ENCODE measurements at regions not wholly inside any gene's neighbourhood (a gene's known extent, or its start where the extent isn't known, plus 50 kb on each side); places are given as distances from the start of the nearest gene placed in this dataset.

DNA sequence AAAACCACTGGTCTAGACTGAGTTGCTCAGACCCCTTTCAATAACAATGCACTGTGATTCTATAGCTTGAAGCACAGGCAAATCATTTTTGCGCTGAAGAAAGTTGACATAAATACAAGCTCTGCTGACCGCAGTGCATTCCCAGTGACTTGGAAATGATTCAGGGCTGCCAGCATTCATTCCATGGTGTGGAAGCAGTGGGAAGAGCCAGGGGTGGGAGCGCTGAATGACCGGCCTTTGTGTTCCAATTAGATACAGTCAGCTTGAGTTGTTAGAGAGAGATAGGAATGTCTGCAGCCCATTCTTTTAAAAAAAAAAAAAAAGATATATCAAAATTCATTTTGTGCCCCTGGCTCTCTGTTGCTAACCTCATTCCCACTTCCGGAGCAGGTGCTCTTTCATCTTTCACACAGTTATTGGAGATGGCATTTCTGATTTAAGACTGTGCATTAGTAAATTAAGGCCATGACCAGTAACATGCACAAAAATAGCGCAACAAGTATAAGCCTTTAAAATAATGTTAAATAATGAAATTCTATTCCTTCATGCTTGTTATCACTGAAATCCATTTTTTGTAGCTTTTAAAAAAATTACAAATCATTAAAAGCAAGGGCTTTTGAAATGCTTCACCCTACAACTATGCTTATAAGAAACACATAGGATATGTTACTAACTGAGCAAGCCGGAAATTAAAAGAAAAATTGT, 59.4 kb upstream of the CTLA4 start:
- Histone ChIP-seq H3K4me1 (ENCODE audit: control insufficient read depth, insufficient read depth, low read length) (peaks cover 6% of the 10 kb centered on the region), H3K9ac (ENCODE audit: control insufficient read depth, insufficient read depth, low read length) (no peak overlapping the region), H3K27me3 (replicated peaks in 1 of 2; ENCODE audit: control insufficient read depth in 2 of 2, insufficient read depth in 2 of 2, low read length in 1 of 2) (peaks cover 0 to 2% of the 10 kb centered on the region in 2 experiments; a peak in 2 of 4 replicates), H3K9me3 (replicated peaks; ENCODE audit: control insufficient read depth, insufficient read depth, low read length) (peaks cover 6% of the 10 kb centered on the region), H3K4me2 (ENCODE audit: control insufficient read depth, insufficient read depth) (no peak overlapping the region), H3K79me2 (ENCODE audit: control insufficient read depth, insufficient read depth, low read length) (no peaks in the 10 kb centered on the region), H3K27ac (ENCODE audit: control insufficient read depth, insufficient read depth) (no peak overlapping the region), H3K36me3 (ENCODE audit: control insufficient read depth in 2 of 2, insufficient read depth in 2 of 2, low read length in 1 of 2) (no peaks in the 10 kb centered on the region), H3K4me3 (no peak overlapping the region), H4K20me1 (ENCODE audit: control insufficient read depth, insufficient read depth) (no peaks in the 10 kb centered on the region), H2AFZ (ENCODE audit: control insufficient read depth, low read depth, low read length) (no peak overlapping the region)
- ChIA-PET POLR2A (no interaction called here), SMC1A (ENCODE audit: uncharacterized antibody, unreplicated experiment) (interaction anchor here (1.0 to 1.1 kb wide), 3 partner anchors 9 to 534 kb away, joined by 3 to 4 read pairs (median 3); no protein-coding TSS in a partner anchor), RAD21 (ENCODE audit: unreplicated experiment) (no interaction called here), CTCF (interaction anchor here (0.9 to 2.0 kb wide), 2 partner anchors 8 to 9 kb away, joined by 3 to 5 read pairs; no protein-coding TSS in a partner anchor)
- ATAC-seq (no peak), DNase-seq (ENCODE audit: low read depth, low spot score) (no peak), FAIRE-seq (no peak)
- no peak for TF ChIP-seq SPI1 (IDR thresholded peaks at IDR 0.05; ENCODE audit: borderline replicate concordance, insufficient read depth, low read depth, low read length)
- no peak for TF ChIP-seq NFYB (IDR thresholded peaks at IDR 0.05; ENCODE audit: insufficient read depth, low read depth, low read length)
- TF ChIP-seq KAT2A (conservative IDR thresholded peaks at IDR 0.05; ENCODE audit: control insufficient read depth, low read depth, low read length): no peak
- TF ChIP-seq HCFC1 (IDR thresholded peaks at IDR 0.05; ENCODE audit: low read length): no peak
- no peak for TF ChIP-seq SP1 (IDR thresholded peaks at IDR 0.05; ENCODE audit: low read depth, low read length)
- no peak for TF ChIP-seq CHD1 (IDR thresholded peaks at IDR 0.05; ENCODE audit: low read depth, low read length)
- TF ChIP-seq FOS (IDR thresholded peaks at IDR 0.05; ENCODE audit: borderline replicate concordance, extremely low read depth, insufficient read length): no peak
- no peak for TF ChIP-seq SREBF1 (IDR thresholded peaks at IDR 0.05; ENCODE audit: low read length)
- no peak for TF ChIP-seq ZZZ3 (IDR thresholded peaks at IDR 0.05; ENCODE audit: control insufficient read depth, insufficient read length, low read depth)
- TF ChIP-seq CBFB (IDR thresholded peaks at IDR 0.05; ENCODE audit: low read depth): no peak
- TF ChIP-seq CEBPB (IDR thresholded peaks at IDR 0.05; ENCODE audit: borderline replicate concordance in 1 of 2, low read depth in 2 of 2, low read length in 2 of 2): no peak
- TF ChIP-seq PAX5 (IDR thresholded peaks at IDR 0.05; ENCODE audit: borderline replicate concordance, low read depth, low read length): no peak
- TF ChIP-seq BMI1 (IDR thresholded peaks at IDR 0.05; ENCODE audit: borderline replicate concordance): no peak
- no peak for TF ChIP-seq STAT1 (conservative IDR thresholded peaks at IDR 0.05)
- no peak for TF ChIP-seq STAT3 (IDR thresholded peaks at IDR 0.05; ENCODE audit: low read depth, low read length)
- BruUV-seq (replicated peaks): no TSS peak
- intact Hi-C loops (cut with micrococcal nuclease; ENCODE audit: unreplicated experiment) (no loop called here), in situ Hi-C loops (cut with MboI) (loop anchor here (25.0 kb wide), 2 partner anchors 571 to 1221 kb away; partner anchors contain the start of gene CYP20A1)
- WGBS (ENCODE audit: insufficient coverage, insufficient replicate concordance, low lambda C conversion rate, missing lambda C conversion rate): 87% methylated on average over 7 of the region's 7 CpGs
